Gastrocnemius medialis (tissue), 4 donors: ENCODE measurements at regions not wholly inside any gene's neighbourhood (a gene's known extent, or its start where the extent isn't known, plus 50 kb on each side); places are given as distances from the start of the nearest gene placed in this dataset.

Source experiments
- CTCF ChIP-seq, 5 experiments: fragments of 450-650 bp in 3 of 5; fragments of 200-600 bp in 2 of 5; sonication (generic) in 2 of 5; IDR thresholded peaks in 4 of 5; conservative IDR thresholded peaks in 1 of 5; 1 replicate in 4 of 5; 2 replicates in 1 of 5; pipeline ENCODE4 v1.5.1; 2016 to 2019; ENCODE audit warnings: antibody characterized with exemption in 5 of 5, mild to moderate bottlenecking in 3 of 5, moderate library complexity in 3 of 5
- POLR2A ChIP-seq, 2 donors: fragments of 450-650 bp; IDR thresholded peaks; one replicate each; pipeline ENCODE4 v1.6.1; 2017; ENCODE audit warnings: antibody characterized with exemption in 2 of 2, mild to moderate bottlenecking in 2 of 2, moderate library complexity in 2 of 2

GRCh38 chr14:30195941-30196340 is 268.3 kb upstream of the PRKD1 start:
- no peak for TF ChIP-seq CTCF (IDR thresholded peaks at IDR 0.05 in 4 of 5, conservative IDR thresholded peaks at IDR 0.05 in 1 of 5)
- TF ChIP-seq POLR2A (IDR thresholded peaks at IDR 0.05) = no peak
